CD4-positive, alpha-beta memory T cell (primary cell): ENCODE measurements at regions not wholly inside any gene's neighbourhood (a gene's known extent, or its start where the extent isn't known, plus 50 kb on each side); places are given as distances from the start of the nearest gene placed in this dataset.

Experiments
- CTCF ChIA-PET: fragments of 350-600 bp; sonication (Branson Sonifier 250); formaldehyde crosslinking; loops from one replicate; lab custom pipeline; 2021; ENCODE audit warnings: inconsistent platforms; ENCODE audit not compliant: partially characterized antibody; lab: Charles Lee
- POLR2A ChIA-PET: fragments of 350-600 bp; sonication (Branson Sonifier 250); formaldehyde crosslinking; loops from one replicate; lab custom pipeline; 2021; ENCODE audit not compliant: partially characterized antibody; lab: Charles Lee
- DNase-seq, 5 donors: peaks; one replicate each; pipeline versions ENCODE4 v3.0.0 to v3.0.0-alpha.2; 2020 to 2022; ENCODE audit warnings: mixed read lengths in 1 of 5
- H3K27ac ChIP-seq: one replicate; pipeline ENCODE4 v1.7.0; 2013; ENCODE audit warnings: low read depth, low read length
- H3K27me3 ChIP-seq: 2 replicates; pipeline ENCODE4 v1.7.0; 2013; ENCODE audit warnings: mild to moderate bottlenecking, low read length, moderate library complexity; ENCODE audit not compliant: insufficient read depth
- H3K36me3 ChIP-seq: 2 replicates; pipeline ENCODE4 v1.7.0; 2013; ENCODE audit warnings: mild to moderate bottlenecking, low read length, moderate library complexity; ENCODE audit not compliant: insufficient read depth
- H3K4me1 ChIP-seq: 2 replicates; pipeline ENCODE4 v1.7.0; 2013; ENCODE audit warnings: mild to moderate bottlenecking, low read length, moderate library complexity; ENCODE audit not compliant: insufficient read depth
- H3K4me3 ChIP-seq, 2 donors: one replicate each; pipeline ENCODE4 v1.7.0; 2013; ENCODE audit warnings: low read length in 2 of 2, mild to moderate bottlenecking in 1 of 2
- H3K9me3 ChIP-seq, 2 donors: one replicate each; pipeline ENCODE4 v1.7.0; 2013; ENCODE audit warnings: low read length in 2 of 2, control low read depth in 1 of 2; ENCODE audit not compliant: control insufficient read depth in 1 of 2
- H3K27ac Mint-ChIP-seq, 7 donors: one replicate each; pipeline ENCODE4 v1.8.0; 2020 to 2021; ENCODE audit warnings: mixed read lengths in 7 of 7, mild to moderate bottlenecking in 6 of 7, inconsistent platforms in 3 of 7, moderate library complexity in 3 of 7
- H3K27me3 Mint-ChIP-seq, 2 donors: one replicate each; pipeline ENCODE4 v1.8.0; 2020 to 2021; ENCODE audit warnings: mixed read lengths in 2 of 2
- H3K36me3 Mint-ChIP-seq, 2 donors: one replicate each; pipeline ENCODE4 v1.8.0; 2020 to 2021; ENCODE audit warnings: mixed read lengths in 2 of 2, inconsistent platforms in 1 of 2, mild to moderate bottlenecking in 1 of 2
- H3K4me1 Mint-ChIP-seq, 4 donors: one replicate each; pipeline ENCODE4 v1.8.0; 2020 to 2021; ENCODE audit warnings: mixed read lengths in 4 of 4, mild to moderate bottlenecking in 1 of 4
- H3K4me3 Mint-ChIP-seq, 8 donors: one replicate each; pipeline ENCODE4 v1.8.0; 2020 to 2021; ENCODE audit warnings: mixed read lengths in 8 of 8, mild to moderate bottlenecking in 7 of 8, moderate library complexity in 6 of 8, inconsistent platforms in 3 of 8
- H3K9me3 Mint-ChIP-seq, 8 donors: one replicate each; pipeline ENCODE4 v1.8.0; 2020 to 2021; ENCODE audit warnings: mixed read lengths in 8 of 8, mild to moderate bottlenecking in 5 of 8, inconsistent platforms in 3 of 8, moderate library complexity in 1 of 8
- intact Hi-C: fragments of 100-400 bp; cut with micrococcal nuclease; formaldehyde crosslinking; loops from one replicate; pipeline ENCODE4 v1.15.1; 2023

DNA sequence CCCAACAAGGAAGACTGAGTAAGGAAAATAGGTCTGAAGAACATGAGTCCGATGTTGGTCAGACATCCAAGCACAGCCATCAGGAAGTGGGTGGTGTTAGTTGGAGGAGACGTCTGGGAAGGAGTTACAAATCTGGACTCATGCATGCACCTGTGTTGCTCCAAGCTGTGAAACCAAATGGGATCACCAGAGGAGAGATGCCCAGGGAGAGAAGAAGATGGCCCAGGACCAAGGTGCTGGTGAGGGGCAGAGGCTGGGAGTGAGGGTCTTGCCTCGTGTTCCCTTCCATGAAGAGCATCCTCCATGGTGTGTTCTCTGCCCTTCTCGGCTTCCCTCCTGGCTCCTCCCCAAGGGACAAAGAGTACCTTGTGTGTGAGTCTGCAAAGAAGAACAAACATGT is 405.6 kb downstream of the NPHP4 start:
- DNase-seq, result no peak

DNA sequence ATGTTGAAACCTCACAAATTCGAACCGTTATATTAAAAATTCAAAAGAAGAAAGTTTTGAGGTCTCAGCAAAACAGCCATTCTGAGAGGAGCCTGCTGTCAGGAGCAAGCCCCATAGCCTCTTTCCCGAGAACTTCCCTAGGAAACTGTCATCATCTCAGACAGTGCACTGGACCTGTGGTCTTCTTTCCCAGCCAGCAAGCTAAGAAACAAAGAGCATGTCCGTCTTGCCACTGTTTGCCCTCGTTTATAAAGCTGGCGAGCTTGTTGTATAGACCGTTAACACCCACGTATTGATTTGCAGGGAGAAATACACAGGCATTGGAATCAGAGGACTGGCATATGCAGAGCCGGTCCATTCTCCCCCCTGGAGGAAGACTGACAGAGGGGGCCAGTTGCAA is 407.0 kb downstream of the NPHP4 start:
- Histone ChIP-seq H3K4me3 (no peak overlapping the region), H3K36me3 (no peaks in the 10 kb centered on the region), H3K4me1 (no peaks in the 10 kb centered on the region), H3K27ac (no peak overlapping the region), H3K27me3 (no peaks in the 10 kb centered on the region), H3K9me3 (no peaks in the 10 kb centered on the region)
- DNase-seq, result no peak
- peaks cover 27% of the 10 kb centered on the region in 2 donors for H3K27me3 Mint-ChIP-seq
- POLR2A ChIA-PET, result no interaction called here
- H3K4me3 Mint-ChIP-seq, result no peak overlapping the region
- H3K4me1 Mint-ChIP-seq, result no peaks in the 10 kb centered on the region
- CTCF ChIA-PET, result no interaction called here
- H3K27ac Mint-ChIP-seq, result no peak overlapping the region
- intact Hi-C loops, result no loop called here
- H3K9me3 Mint-ChIP-seq, result peaks cover 0 to 9% (median 2%) of the 10 kb centered on the region in 8 donors
- no peaks in the 10 kb centered on the region for H3K36me3 Mint-ChIP-seq

More for the DNA sequence above, 405.6 kb downstream of the NPHP4 start:
- H3K27ac Mint-ChIP-seq, result no peak overlapping the region
- H3K9me3 Mint-ChIP-seq, result peaks cover 0 to 19% (median 12%) of the 10 kb centered on the region in 8 donors
- Histone ChIP-seq H3K27ac (no peak overlapping the region), H3K27me3 (no peaks in the 10 kb centered on the region), H3K4me3 (no peak overlapping the region), H3K36me3 (no peaks in the 10 kb centered on the region), H3K4me1 (no peaks in the 10 kb centered on the region), H3K9me3 (peaks cover 0 to 4% of the 10 kb centered on the region in 2 donors)
- POLR2A ChIA-PET, result no interaction called here
- H3K27me3 Mint-ChIP-seq, result peaks cover 15 to 19% of the 10 kb centered on the region in 2 donors
- CTCF ChIA-PET, result no interaction called here
- intact Hi-C loops, result no loop called here
- no peaks in the 10 kb centered on the region for H3K36me3 Mint-ChIP-seq
- H3K4me3 Mint-ChIP-seq, result no peak overlapping the region
- no peaks in the 10 kb centered on the region for H3K4me1 Mint-ChIP-seq

DNA sequence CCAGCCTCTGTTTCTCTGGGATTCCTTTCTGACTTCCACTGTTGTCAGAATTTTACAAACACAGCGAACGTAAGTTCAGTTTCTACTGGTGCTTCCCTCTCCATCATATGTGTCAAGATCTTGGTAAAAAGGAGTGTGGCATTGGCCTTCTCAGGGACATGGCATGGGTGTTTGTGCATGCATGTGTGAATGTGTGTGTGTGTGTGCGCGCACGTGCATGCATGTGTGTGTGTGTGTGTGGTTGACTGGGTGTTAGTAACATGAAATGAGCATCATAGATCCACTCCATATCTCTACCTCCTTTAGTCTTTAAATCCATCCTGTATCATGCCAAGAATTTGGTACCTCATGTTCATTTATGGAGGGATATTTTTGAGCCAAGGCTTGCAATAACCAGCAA is 411.3 kb downstream of the NPHP4 start:
- CTCF ChIA-PET, result no interaction called here
- peaks cover 0 to 4% (median 0%) of the 10 kb centered on the region in 8 donors for H3K9me3 Mint-ChIP-seq
- H3K4me1 Mint-ChIP-seq, result no peaks in the 10 kb centered on the region
- Histone ChIP-seq H3K9me3 (no peaks in the 10 kb centered on the region), H3K4me1 (no peaks in the 10 kb centered on the region), H3K27me3 (no peaks in the 10 kb centered on the region), H3K4me3 (no peak overlapping the region), H3K36me3 (no peaks in the 10 kb centered on the region), H3K27ac (no peak overlapping the region)
- no peak overlapping the region for H3K4me3 Mint-ChIP-seq
- POLR2A ChIA-PET, result no interaction called here
- intact Hi-C loops, result no loop called here
- no peak overlapping the region for H3K27ac Mint-ChIP-seq
- peaks cover 24 to 31% of the 10 kb centered on the region in 2 donors for H3K27me3 Mint-ChIP-seq
- H3K36me3 Mint-ChIP-seq, result no peaks in the 10 kb centered on the region
- no peak for DNase-seq

DNA sequence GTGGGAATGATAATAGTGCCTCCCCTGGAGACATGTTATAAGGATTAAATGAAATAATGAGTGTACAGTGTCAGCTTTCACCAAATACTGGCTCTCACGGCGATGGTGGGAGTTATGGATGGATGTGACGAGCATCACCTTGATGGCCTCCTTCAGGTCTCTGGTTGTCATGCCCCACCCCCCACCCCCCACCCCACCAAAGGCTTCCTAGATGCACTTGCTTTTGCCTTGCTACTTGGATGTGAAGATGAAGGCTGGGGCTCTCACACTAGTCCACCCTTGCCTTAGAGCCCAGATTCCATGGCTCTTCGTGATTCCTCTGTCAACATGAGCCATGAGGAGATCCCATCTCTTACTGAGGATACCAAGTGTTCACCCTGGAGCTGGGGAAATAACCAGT is 412.3 kb downstream of the NPHP4 start:
- Mint-ChIP-seq H3K4me3 (no peak overlapping the region), H3K4me1 (no peaks in the 10 kb centered on the region), H3K9me3 (peaks cover 0 to 4% (median 0%) of the 10 kb centered on the region in 8 donors), H3K36me3 (no peaks in the 10 kb centered on the region), H3K27ac (no peak overlapping the region), H3K27me3 (peaks cover 22 to 29% of the 10 kb centered on the region in 2 donors)
- DNase-seq, result no peak
- no peaks in the 10 kb centered on the region for H3K4me1 ChIP-seq
- no peaks in the 10 kb centered on the region for H3K36me3 ChIP-seq
- H3K27ac ChIP-seq, result no peak overlapping the region
- intact Hi-C loops, result no loop called here
- H3K4me3 ChIP-seq, result no peak overlapping the region
- ChIA-PET POLR2A (no interaction called here), CTCF (no interaction called here)
- no peaks in the 10 kb centered on the region for H3K9me3 ChIP-seq
- H3K27me3 ChIP-seq, result no peaks in the 10 kb centered on the region

DNA sequence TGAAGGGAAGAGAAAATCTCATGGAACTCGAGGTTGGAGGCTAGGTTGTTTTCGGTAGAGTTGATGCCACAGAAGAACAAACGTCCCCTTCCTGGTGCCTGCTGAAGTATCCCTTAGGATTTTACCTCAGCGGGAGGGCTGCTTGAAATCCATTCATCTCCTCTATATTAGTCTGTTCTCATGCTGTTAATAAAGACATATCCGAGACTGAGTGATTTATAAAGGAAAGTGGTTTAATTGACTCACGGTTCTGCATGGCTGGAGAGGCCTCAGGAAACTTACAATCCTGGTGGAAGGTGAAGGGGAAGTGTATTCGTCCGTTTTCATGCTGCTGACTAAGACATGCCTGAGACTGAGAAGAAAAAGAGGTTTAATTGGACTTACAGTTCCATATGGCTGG is 413.5 kb downstream of the NPHP4 start:
- H3K27ac Mint-ChIP-seq, result no peak overlapping the region
- H3K36me3 Mint-ChIP-seq, result no peaks in the 10 kb centered on the region
- peaks cover 23 to 24% of the 10 kb centered on the region in 2 donors for H3K27me3 Mint-ChIP-seq
- DNase-seq, result no peak
- H3K4me3 Mint-ChIP-seq, result no peak overlapping the region
- H3K27me3 ChIP-seq, result no peaks in the 10 kb centered on the region
- POLR2A ChIA-PET, result no interaction called here
- CTCF ChIA-PET, result no interaction called here
- no peak overlapping the region for H3K4me3 ChIP-seq
- intact Hi-C loops, result no loop called here
- no peaks in the 10 kb centered on the region for H3K4me1 Mint-ChIP-seq
- H3K9me3 Mint-ChIP-seq, result peaks cover 0 to 2% (median 0%) of the 10 kb centered on the region in 8 donors
- H3K9me3 ChIP-seq, result no peaks in the 10 kb centered on the region
- H3K27ac ChIP-seq, result no peak overlapping the region
- H3K4me1 ChIP-seq, result no peaks in the 10 kb centered on the region
- H3K36me3 ChIP-seq, result no peaks in the 10 kb centered on the region

DNA sequence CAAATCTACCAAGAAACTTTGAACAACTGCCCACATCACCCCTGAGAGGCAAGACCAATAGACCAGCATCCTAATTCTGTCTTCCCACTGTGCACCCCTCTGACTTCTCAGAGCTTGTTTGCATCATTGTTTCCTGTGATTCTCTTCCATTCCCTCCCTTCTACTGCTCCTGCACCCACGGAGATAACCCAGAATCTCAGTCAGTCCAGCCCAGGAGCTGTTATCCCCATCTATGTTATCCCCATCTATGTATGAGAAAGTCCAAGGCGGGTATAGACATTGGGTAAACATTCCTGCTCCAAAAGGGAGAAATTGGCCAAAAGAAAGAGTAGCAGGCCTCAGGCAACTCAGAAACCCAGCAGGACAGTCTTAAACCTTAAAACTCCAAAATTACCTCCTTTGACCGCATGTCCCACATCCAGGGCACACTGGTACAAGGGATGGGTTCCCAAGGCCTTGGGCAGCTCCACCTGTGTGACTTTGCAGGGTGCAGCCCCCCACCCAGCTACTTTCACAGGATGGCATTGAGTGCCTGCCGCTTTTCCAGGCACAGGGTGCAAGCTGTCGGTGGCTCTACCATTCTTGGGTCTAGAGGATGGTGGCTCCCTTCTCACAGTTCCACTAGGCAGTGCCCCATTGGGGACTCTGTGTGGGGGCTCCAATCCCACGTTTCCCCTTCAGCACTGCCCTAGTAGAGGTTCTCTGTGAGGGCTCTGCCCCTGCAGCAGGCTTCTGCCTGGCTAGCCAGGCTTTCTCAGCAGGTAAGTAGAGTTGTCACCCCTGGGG is 414.8 kb downstream of the NPHP4 start:
- no peaks in the 10 kb centered on the region for H3K9me3 ChIP-seq
- intact Hi-C loops, result no loop called here
- no peak for DNase-seq
- no peaks in the 10 kb centered on the region for H3K27me3 ChIP-seq
- Mint-ChIP-seq H3K4me3 (no peak overlapping the region), H3K4me1 (no peaks in the 10 kb centered on the region), H3K27ac (no peak overlapping the region), H3K9me3 (peaks cover 0 to 2% (median 0%) of the 10 kb centered on the region in 8 donors), H3K27me3 (peaks cover 13 to 25% of the 10 kb centered on the region in 2 donors), H3K36me3 (no peaks in the 10 kb centered on the region)
- ChIA-PET CTCF (no interaction called here), POLR2A (no interaction called here)
- no peaks in the 10 kb centered on the region for H3K4me1 ChIP-seq
- no peaks in the 10 kb centered on the region for H3K36me3 ChIP-seq
- no peak overlapping the region for H3K27ac ChIP-seq
- H3K4me3 ChIP-seq, result no peak overlapping the region

DNA sequence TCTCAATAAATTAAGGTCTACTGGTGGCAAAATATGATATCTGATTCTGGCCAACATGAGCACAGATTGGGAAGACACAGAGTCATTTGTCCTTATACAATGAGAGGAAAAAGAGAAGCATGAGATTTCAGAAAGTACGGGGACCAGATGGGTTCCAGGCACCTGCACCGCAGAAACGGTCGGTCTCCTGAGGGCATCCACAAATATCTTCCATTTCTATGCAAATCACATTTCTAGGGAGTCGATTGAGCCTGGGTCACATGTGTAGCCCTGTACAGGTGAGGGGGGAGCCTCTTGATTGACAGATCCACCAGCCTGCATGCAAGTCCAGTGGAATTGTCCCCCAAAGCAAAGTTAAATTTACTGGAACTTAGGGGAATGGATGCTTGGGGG is 415.6 kb downstream of the NPHP4 start:
- Mint-ChIP-seq H3K9me3 (peaks cover 0 to 5% (median 0%) of the 10 kb centered on the region in 8 donors), H3K4me3 (no peak overlapping the region), H3K4me1 (no peaks in the 10 kb centered on the region), H3K27ac (no peak overlapping the region), H3K36me3 (no peaks in the 10 kb centered on the region), H3K27me3 (peaks cover 13 to 22% of the 10 kb centered on the region in 2 donors)
- no peak for DNase-seq
- intact Hi-C loops, result no loop called here
- CTCF ChIA-PET, result no interaction called here
- H3K4me1 ChIP-seq, result no peaks in the 10 kb centered on the region
- no peak overlapping the region for H3K4me3 ChIP-seq
- POLR2A ChIA-PET, result no interaction called here
- no peak overlapping the region for H3K27ac ChIP-seq
- H3K27me3 ChIP-seq, result no peaks in the 10 kb centered on the region
- no peaks in the 10 kb centered on the region for H3K9me3 ChIP-seq
- H3K36me3 ChIP-seq, result no peaks in the 10 kb centered on the region
